Body of pancreas (tissue), 4 donors: ENCODE measurements at regions not wholly inside any gene's neighbourhood (a gene's known extent, or its start where the extent isn't known, plus 50 kb on each side); places are given as distances from the start of the nearest gene placed in this dataset.
A peak's percentile ranks its signal among the peaks of the same experiment; 100 is the strongest.

Experiments
- ATAC-seq: fragments of 150-250 bp; one replicate; pipeline ENCODE4 v1.9.1; 2016
- DNase-seq, 4 donors: peaks; one replicate each; pipeline ENCODE4 v3.0.0-alpha.2; 2019
- H3K27ac ChIP-seq, 4 donors: fragments of 200-600 bp; sonication (generic); 1 replicate in 3 of 4; 2 replicates in 1 of 4; pipeline versions ENCODE4 v1.5.1 to v1.6.1; 2016 to 2019; ENCODE audit warnings: mild to moderate bottlenecking in 1 of 4, mixed read lengths in 1 of 4, moderate library complexity in 1 of 4
- H3K27me3 ChIP-seq, 2 donors: fragments of 200-600 bp; sonication (generic); one replicate each; pipeline ENCODE4 v1.6.0; 2016; ENCODE audit warnings: mild to moderate bottlenecking in 1 of 2
- H3K36me3 ChIP-seq, 2 donors: fragments of 200-600 bp; sonication (generic); replicated peaks in 1 of 2; 2 replicates each; pipeline ENCODE4 v1.5.1; 2016; ENCODE audit warnings: low read depth in 2 of 2; ENCODE audit not compliant: insufficient read depth in 1 of 2
- H3K4me1 ChIP-seq: fragments of 200-600 bp; sonication (generic); one replicate; pipeline ENCODE4 v1.6.0; 2016
- H3K4me3 ChIP-seq, 2 donors: fragments of 200-600 bp; sonication (generic); 1 replicate in 1 of 2; 2 replicates in 1 of 2; pipeline ENCODE4 v1.5.1; 2016 to 2019
- H3K9me3 ChIP-seq, 3 donors: fragments of 200-600 bp; sonication (generic); 1 replicate in 2 of 3; 2 replicates in 1 of 3; pipeline ENCODE4 v1.5.1; 2016
- CTCF ChIP-seq, 7 experiments: fragments of 450-650 bp in 4 of 7; fragments of 200-600 bp in 3 of 7; sonication (generic) in 3 of 7; IDR thresholded peaks; one replicate each; pipeline ENCODE4 v1.5.1; 2016 to 2019; ENCODE audit warnings: antibody characterized with exemption in 7 of 7
- POLR2A ChIP-seq, 3 donors: fragments of 450-650 bp; IDR thresholded peaks; one replicate each; pipeline ENCODE4 v1.6.1; 2016; ENCODE audit warnings: antibody characterized with exemption in 3 of 3, mild to moderate bottlenecking in 2 of 3
- WGBS, 2 donors: methylation state at CpG; one replicate each; pipeline ENCODE4 v1.1.5; 2017; 5-methylcytosine and 5-hydroxymethylcytosine counted together
- intact Hi-C: fragments of 100-400 bp; cut with DNase I; formaldehyde crosslinking; loops from one replicate; pipeline ENCODE4 v1.15.1; 2023

- intact Hi-C loops: no loop called here
- H3K4me1 ChIP-seq: no peaks in the 10 kb centered on the region
- H3K9me3 ChIP-seq: no peaks in the 10 kb centered on the region
- no peak overlapping the region for H3K27ac ChIP-seq
- H3K36me3 ChIP-seq: no peaks in the 10 kb centered on the region
- WGBS, 2 donors: 55 to 73% methylated on average over 4 of the region's 4 CpGs
- no peak for TF ChIP-seq CTCF (IDR thresholded peaks at IDR 0.05)
- no peak for TF ChIP-seq POLR2A (IDR thresholded peaks at IDR 0.05)
- ATAC-seq: no peak
- H3K4me3 ChIP-seq: no peak overlapping the region
- no peak for DNase-seq
- H3K27me3 ChIP-seq: no peaks in the 10 kb centered on the region
Measured at GRCh38 chr12:126551869-126552268, 1486.6 kb downstream of the AACS start.

DNA sequence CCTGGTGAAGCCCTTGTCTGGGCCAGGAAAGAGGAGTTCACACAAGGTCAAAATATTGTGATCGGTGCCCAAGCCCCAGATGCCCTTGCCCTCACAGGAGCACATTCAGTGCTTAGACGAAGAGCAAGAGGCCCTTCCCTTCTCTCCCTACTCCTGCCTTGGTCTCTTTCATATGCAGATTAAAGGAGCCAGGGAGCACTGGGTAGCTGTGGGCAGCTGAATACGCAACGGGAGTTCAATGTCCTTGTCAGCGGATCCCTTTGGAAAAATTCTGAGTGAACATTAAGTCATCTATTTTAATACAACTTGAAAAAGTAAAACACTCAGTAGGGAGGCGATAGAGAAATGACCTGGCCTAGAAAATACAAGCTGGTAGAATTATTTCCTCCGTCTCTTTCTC is 1489.4 kb downstream of the AACS start:
- Histone ChIP-seq H3K27ac (no peak overlapping the region), H3K27me3 (no peaks in the 10 kb centered on the region), H3K9me3 (no peaks in the 10 kb centered on the region), H3K36me3 (no peaks in the 10 kb centered on the region), H3K4me1 (peaks cover 25% of the 10 kb centered on the region), H3K4me3 (no peak overlapping the region)
- TF ChIP-seq POLR2A (IDR thresholded peaks at IDR 0.05) (no peak), CTCF (IDR thresholded peaks at IDR 0.05) (no peak)
- 79 to 85% methylated on average over 7 of the region's 7 CpGs for WGBS, 2 donors
- ATAC-seq: no peak
- no peak for DNase-seq
- intact Hi-C loops: no loop called here

- Histone ChIP-seq H3K27me3 (no peaks in the 10 kb centered on the region), H3K36me3 (no peaks in the 10 kb centered on the region), H3K27ac (no peak overlapping the region), H3K4me3 (no peak overlapping the region), H3K9me3 (no peaks in the 10 kb centered on the region), H3K4me1 (peaks cover 27% of the 10 kb centered on the region)
- no peak for ATAC-seq
- no peak for DNase-seq
- TF ChIP-seq POLR2A (IDR thresholded peaks at IDR 0.05) (no peak), CTCF (IDR thresholded peaks at IDR 0.05) (no peak)
- intact Hi-C loops: no loop called here
- 26 to 28% methylated on average over 5 of the region's 5 CpGs for WGBS, 2 donors
Measured at GRCh38 chr12:126557659-126558058, 1492.4 kb downstream of the AACS start.

DNA sequence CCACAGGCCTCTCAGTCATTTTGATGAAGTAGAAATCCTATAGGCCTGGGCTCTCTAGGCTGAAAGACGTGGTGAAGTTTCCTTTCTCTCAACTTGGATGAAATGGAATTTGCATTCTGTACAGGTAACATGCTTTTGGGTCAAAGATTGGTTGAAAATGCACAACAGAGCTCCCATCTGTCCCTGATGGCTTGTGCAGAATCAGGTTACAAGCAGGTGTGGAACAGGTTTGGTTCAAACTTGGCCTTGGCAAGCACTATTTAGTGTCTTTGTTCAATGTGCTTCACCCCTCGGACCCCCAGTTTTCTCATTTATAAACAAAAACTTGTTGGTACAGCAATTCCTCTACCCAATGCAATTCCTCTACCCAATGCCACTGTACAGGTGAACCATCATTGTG is 1493.0 kb downstream of the AACS start:
- 26 to 64% methylated on average over 2 of the region's 2 CpGs for WGBS, 2 donors
- ATAC-seq: peak; percentile 24
- peak in 2 of 4 donors; percentile 7 to 10 for DNase-seq
- Histone ChIP-seq H3K4me1 (peaks cover 27% of the 10 kb centered on the region), H3K27ac (no peak overlapping the region), H3K4me3 (no peak overlapping the region), H3K9me3 (no peaks in the 10 kb centered on the region), H3K27me3 (no peaks in the 10 kb centered on the region), H3K36me3 (no peaks in the 10 kb centered on the region)
- intact Hi-C loops: no loop called here
- TF ChIP-seq POLR2A (IDR thresholded peaks at IDR 0.05) (no peak), CTCF (IDR thresholded peaks at IDR 0.05) (no peak)

DNA sequence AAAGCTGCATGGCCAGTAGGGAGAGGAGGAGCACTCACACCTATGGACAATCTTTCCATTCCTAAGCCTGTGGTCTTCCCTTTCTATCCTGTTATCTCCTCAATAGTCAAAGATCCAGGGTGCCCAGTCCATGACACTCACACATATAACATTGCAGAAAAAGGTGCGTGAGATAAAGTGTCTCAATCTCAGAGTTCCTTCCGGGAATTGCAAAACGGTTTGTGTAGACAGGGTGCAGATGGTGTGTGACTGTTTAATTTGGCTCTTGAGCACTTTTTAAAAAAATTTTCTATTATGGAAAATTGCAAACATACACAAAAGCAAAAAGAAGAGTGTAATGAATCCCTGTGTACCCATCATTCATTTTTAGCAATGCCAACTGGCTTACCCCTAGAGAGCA is 1493.6 kb downstream of the AACS start:
- no peaks in the 10 kb centered on the region for H3K27me3 ChIP-seq
- H3K36me3 ChIP-seq: no peaks in the 10 kb centered on the region
- intact Hi-C loops: no loop called here
- ATAC-seq (peak; percentile 40), DNase-seq (peak in 1 of 4 donors; percentile 6)
- WGBS, 2 donors: 24 to 26% methylated on average over 3 of the region's 3 CpGs
- H3K27ac ChIP-seq: no peak overlapping the region
- peaks cover 27% of the 10 kb centered on the region for H3K4me1 ChIP-seq
- H3K9me3 ChIP-seq: no peaks in the 10 kb centered on the region
- no peak overlapping the region for H3K4me3 ChIP-seq
- TF ChIP-seq POLR2A (IDR thresholded peaks at IDR 0.05): no peak
- TF ChIP-seq CTCF (IDR thresholded peaks at IDR 0.05): no peak
